Stimulated activated naive CD4-positive, alpha-beta T cell treated with Interleukin-2 at 50 U/mL for 16 hours (primary cell): ENCODE measurements at regions not wholly inside any gene's neighbourhood (a gene's known extent, or its start where the extent isn't known, plus 50 kb on each side); places are given as distances from the start of the nearest gene placed in this dataset.
"Not testable (repeated sequence)": the region's sequence is repeated elsewhere in the genome, so short reads cannot be mapped to it uniquely, and the experiment has no call there.

Source experiments
- DNase-seq: peaks from one replicate; lab custom pipeline; 2025; lab: John Stamatoyannopoulos, UW

GRCh38 chr14:37786114-37786625 is 190.7 kb downstream of the TTC6 start:
- DNase-seq, result not testable (repeated sequence)

GRCh38 chr14:37787879-37788494 is 192.6 kb downstream of the TTC6 start:
- no peak for DNase-seq

DNA sequence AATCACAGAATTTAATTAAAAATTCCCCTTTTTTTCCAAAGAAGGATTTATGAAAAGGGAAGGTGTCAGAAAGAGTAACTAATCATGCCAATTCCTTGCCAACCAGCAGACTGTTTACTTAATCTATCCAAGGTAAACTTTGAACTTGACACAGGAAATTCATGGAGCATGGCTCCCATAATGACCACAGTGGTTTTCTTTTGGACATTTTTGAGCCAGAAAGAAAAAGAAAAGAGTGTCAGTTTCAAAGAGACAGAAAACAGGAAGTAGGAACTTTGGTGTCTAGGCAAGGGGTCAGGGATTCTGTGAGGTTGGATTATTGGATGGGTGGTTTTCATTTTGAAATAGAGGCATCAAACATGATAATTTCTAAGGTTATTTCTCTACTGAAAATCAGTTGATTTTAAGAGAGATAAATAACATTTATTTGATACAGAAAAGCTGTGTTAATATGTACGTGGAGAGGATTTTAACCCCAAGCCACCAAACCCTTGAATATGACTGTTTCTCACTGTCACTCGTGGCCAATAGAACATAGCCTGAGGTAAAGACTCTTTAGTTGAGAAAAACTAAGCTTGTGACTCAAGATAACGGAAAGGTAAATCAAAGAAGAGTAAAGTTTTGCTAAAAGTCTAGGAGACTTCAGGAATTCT is 196.1 kb downstream of the TTC6 start:
- no peak for DNase-seq

- no peak for DNase-seq
Observed at GRCh38 chr14:37792124-37792523, 196.7 kb downstream of the TTC6 start.

DNA sequence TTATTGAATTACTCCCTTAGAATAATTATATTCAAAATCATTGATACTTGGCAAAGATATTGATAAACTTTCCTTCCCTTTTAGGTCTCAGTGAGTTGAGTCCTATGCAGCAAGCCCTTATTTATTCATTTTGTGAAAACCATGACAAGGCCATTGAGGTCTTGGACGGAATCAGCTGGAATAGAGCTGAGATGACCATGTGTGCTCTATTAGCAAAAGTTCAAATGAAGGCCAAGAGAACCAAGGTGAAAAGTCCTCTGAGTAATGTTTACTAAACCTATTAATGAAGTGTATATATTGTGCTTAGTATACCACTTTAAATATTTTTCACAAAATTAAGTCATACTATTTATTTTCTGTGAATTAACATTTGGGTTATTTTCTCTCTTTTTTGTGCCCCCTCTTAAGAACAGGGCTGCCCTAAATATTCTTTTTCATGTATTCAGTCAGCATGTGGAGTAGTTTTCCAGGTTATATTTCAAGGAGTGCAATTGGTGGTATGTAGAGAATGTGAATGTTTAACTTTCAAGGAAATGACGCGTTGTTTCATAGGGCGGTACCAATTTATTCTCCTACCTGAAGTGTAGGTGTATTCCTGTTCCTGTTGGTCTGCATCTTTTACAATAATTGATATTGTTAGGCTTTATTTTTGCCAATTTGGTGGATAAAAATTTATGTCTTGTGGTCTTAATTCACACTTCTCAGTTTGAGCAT is 201.4 kb downstream of the TTC6 start:
- no peak for DNase-seq

DNA sequence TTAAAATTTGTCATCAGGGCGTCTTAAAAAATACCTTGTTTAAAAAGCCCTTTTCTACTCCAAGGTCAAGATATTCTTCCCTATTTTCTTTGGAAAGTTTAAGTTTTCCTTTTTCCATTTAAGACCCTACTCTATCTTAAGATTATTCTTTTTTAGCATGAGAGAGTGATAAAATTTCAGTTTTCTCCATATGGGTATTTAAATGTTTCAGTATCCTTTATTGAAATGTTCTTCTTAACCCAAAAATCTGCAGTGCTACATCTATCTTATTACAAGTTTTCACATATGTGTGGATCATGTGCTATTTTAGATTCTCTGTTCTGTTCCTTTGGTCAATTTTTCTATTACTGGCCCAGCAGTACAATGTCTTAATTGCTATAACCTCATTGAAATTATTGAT is 202.2 kb downstream of the TTC6 start:
- no peak for DNase-seq

DNA sequence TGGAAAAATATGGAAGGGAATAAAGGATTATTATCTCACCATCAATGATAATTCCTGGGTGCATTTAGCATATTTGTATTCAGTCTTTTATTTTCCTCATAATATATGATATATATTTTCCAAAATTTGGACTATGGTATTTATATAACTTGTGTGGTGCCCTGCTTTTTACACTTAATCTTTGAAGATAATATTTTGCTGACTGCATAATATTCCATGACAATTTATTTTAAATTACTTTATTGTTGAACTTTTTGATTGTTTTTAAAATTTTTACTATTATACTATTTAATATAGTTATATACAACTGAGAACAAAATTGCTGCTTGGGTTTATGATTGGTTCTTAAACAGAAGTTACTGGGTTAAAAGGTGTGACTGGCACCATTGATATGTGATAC is 212.3 kb downstream of the TTC6 start:
- no peak for DNase-seq

- no peak for DNase-seq
Observed at GRCh38 chr14:37810094-37810801, 214.8 kb downstream of the TTC6 start.

DNA sequence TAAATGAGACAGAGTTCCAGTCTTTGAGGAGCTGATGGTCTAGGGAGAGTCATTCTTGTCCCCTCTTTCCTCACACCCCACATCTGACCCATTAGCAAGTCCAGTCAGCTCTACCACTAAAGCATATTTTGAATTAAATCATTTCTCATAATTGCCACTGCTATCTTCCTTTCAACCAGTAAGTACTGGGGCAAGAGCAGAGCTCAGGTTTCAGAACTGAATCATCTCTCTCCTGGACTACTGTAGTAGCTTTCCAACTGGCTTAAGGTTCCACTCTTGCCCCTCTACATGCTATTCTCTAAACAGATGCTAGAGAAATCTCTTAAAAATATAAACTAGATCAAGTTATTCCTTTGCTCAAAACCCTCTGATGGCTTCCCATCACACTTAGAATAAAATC is 218.3 kb downstream of the TTC6 start:
- DNase-seq, result no peak

DNA sequence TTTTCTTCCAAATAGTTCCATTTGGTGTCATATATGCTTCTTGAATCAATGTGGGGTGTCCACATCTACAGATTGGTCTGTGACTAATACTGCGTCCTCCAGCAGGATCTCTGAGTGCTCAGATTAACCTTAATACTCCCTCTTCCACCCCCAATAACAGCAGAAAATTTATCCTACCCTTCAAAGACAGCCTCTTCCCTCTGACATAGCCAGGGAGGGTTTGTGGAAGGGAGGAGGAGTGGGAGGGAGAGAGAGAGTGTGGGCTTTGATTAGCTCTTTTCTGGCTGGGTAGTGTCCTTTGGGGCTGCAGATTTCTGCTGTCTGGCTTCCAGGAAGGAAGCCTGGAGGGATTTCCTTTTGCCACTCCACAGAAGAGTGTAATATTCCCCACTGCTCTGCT is 220.7 kb downstream of the TTC6 start:
- DNase-seq, result no peak

DNA sequence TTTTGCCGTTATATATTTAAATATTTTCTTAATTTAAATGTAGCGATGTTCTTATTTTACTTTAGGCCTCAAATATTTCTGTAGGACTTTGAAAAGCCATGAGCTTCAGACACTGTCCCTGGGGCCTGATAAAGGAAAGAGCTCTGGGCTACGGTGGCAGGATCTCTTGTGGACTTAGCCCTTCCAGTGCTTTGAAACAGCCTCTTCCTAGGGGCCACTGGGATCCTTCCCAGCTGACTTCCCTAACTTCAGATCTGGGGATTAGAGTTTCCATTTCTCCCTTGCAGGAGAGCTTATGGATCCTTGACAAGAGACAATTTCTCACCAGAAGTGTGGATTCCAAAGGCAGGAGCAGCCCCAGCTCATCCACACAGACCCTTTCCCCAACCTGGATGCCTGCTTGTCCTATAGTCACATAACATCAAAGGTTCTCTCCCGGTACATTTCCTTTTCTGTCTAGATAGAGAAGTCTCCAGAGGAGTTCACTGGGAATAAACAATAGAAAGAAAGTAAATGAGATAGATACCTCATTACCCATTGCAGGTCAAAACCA is 221.4 kb downstream of the TTC6 start:
- no peak for DNase-seq

GRCh38 chr14:37819155-37820015 is 224.0 kb downstream of the TTC6 start:
- DNase-seq, result no peak

DNA sequence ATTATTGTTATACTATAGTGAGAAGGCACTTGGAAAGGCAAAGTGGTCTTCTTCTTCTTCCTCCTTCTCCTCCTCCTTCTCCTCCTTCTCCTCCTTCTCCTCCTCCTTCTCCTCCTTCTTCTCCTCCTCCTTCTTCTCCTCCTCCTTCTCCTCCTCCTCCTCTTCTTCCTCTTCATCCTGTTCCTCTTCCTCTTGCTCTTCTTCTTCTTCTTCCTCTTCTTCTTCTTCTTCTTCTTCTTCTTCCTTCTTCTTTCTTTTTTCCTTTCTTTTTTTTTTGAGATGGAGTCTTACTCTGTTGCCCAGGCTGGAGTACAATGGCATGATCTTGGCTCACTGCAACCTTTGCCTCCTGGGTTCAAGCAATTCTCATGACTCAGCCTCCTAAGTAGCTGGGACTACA is 225.4 kb downstream of the TTC6 start:
- not testable (repeated sequence) for DNase-seq

DNA sequence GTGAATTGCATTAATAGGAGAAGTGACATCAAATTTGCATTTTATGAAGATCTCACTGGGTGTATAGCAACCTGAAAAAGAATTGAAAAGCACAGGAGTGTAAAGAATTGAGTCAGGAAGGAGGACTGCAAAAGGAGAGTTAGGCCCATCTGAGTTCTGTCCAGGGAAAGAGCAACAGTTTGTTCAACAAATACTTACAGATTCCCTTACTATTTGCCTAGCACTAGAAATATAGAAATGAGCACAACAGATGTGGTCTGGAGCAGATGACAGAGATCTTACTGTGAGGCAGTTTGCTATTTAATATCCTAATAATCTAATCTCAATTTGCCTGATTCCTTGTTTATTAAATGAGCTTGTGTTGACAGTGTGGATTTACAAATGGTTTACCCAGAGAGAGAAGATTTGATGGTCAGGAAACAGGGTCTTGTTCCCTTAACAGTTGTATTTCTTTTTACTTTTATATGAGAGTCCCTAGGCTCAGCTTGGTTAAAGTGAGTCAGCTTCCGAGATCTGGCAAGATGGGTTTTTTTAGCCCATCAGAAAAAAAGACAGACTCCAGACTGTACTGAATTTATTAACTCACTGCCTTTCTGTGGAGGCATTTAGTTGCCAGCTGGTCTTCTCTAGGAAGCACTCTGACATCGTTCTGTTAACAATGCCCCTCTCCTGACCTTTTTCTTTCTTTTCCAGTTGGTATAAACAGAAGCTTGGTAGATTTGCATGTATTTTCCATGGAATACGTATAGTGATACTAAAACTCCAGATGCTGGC is 229.7 kb downstream of the TTC6 start:
- no peak for DNase-seq

- no peak for DNase-seq
Observed at GRCh38 chr14:37826869-37827268, 231.4 kb downstream of the TTC6 start.

- no peak for DNase-seq
Observed at GRCh38 chr14:37830271-37830670, 234.8 kb downstream of the TTC6 start.

DNA sequence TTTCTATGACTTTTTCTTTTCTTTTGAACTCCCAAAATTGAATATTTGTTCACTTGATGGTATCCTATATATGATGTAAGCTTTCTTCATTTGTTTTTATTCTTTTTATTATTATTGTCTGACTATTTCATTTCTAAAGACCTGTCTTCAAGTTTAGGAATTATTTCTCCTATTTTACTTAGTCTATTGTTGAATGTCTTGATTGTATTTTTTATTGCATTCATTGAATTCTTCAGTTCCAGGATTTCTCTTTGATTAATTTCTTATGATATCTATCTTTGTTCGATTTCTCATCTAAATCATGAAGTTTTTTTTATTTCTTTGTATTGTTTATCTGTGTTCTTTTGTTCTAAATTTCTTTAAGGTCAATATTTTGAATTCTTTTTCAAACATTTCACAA is 238.8 kb downstream of the TTC6 start:
- no peak for DNase-seq

DNA sequence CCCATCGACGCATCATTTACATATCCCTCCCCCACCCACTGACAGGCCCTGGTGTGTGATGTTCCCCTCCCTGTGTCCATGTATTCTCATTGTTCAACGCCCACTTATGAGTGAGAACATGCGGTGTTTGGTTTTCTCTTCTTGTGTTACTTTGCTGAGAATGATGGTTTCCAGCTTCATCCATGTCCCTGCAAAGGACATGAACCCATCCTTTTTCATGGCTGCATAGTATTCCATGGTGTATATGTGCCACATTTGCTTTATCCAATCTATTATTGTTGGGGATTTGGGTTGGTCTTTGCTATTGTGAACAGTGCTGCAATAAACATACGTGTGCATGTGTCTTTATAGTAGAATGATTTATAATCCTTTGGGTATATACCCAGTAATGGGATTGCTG is 243.3 kb downstream of the TTC6 start:
- DNase-seq, result not testable (repeated sequence)

- DNase-seq, result not testable (repeated sequence)
Observed at GRCh38 chr14:37841039-37841438, 245.6 kb downstream of the TTC6 start.

DNA sequence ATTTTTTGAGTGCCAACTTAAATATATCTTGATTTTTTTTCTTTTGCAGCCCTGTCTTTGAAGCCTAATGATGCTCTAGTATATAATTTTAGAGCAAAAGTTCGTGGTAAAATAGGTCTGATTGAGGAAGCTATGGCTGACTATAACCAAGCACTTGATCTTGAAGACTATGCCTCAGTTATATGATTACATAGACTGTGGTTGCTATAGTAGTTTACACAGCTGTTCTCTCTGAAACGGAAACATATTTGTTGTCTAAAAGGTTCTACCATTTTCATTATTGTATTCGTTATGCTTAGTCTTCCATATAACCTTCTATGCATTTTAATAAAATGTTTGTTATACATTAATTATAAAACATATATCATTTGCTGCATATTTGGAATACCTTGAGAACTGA is 246.7 kb downstream of the TTC6 start:
- no peak for DNase-seq
